ENCODE measurements at regions not wholly inside any gene's neighbourhood (a gene's known extent, or its start where the extent isn't known, plus 50 kb on each side); places are given as distances from the start of the nearest gene placed in this dataset.

GRCh38 chr7:18103436-18104218, 76.0 kb upstream of the PRPS1L1 start:
- dilution Hi-C loops (cut with MboI; ENCODE audit: extremely low pct_ligation_motif_present, low sequenced_read_pairs): no loop called here
- H3K4me2 ChIP-seq (ENCODE audit: insufficient read depth, low read length): no peak overlapping the region
- no peaks in the 10 kb centered on the region for H3K27me3 ChIP-seq (ENCODE audit: control insufficient read depth in 2 of 2, insufficient read depth in 2 of 2, low read length in 2 of 2)
- H3K36me3 ChIP-seq (ENCODE audit: control insufficient read depth in 2 of 2, extremely low read depth in 1 of 2, insufficient read depth in 2 of 2, low read length in 2 of 2): no peaks in the 10 kb centered on the region
- FAIRE-seq (no peak), DNase-seq (ENCODE audit: low read depth, low spot score) (no peak)
- no peaks in the 10 kb centered on the region for H3K9me1 ChIP-seq (replicated peaks; ENCODE audit: control insufficient read depth, extremely low read depth, insufficient read depth, low read length)
- H2AFZ ChIP-seq (ENCODE audit: low read depth, low read length): no peak overlapping the region
- H3K79me2 ChIP-seq (ENCODE audit: control insufficient read depth, insufficient read depth, low read length): no peaks in the 10 kb centered on the region
- ChIA-PET POLR2A (no interaction called here), CTCF (interaction anchor here (1.4 kb wide), 1 partner anchor 123 kb away, joined by 3 read pairs; no protein-coding TSS in a partner anchor)
- TF ChIP-seq EZH2 (IDR thresholded peaks at IDR 0.05; ENCODE audit: borderline replicate concordance, low read depth, low read length, severe bottlenecking) (no peak), CTCF (IDR thresholded peaks at IDR 0.05; ENCODE audit: extremely low read depth in 1 of 2, insufficient read depth in 1 of 2, low read depth in 1 of 2, low read length in 2 of 2) (no peak), MAX (IDR thresholded peaks at IDR 0.05; ENCODE audit: insufficient read depth, insufficient read length) (no peak), FOS (IDR thresholded peaks at IDR 0.05; ENCODE audit: borderline replicate concordance, insufficient read depth, low read length) (no peak), POLR2AphosphoS5 (IDR thresholded peaks at IDR 0.05; ENCODE audit: insufficient read depth, low read depth, low read length) (no peak), JUN (IDR thresholded peaks at IDR 0.05; ENCODE audit: borderline replicate concordance, insufficient read depth, insufficient read length, low read depth) (no peak), GATA2 (IDR thresholded peaks at IDR 0.05; ENCODE audit: insufficient read depth, insufficient read length, low read depth, low read length) (no peak), POLR2A (IDR thresholded peaks at IDR 0.05; ENCODE audit: low read depth, low read length) (no peak), MYC (IDR thresholded peaks at IDR 0.05; ENCODE audit: low read depth, low read length) (no peak)
- no TSS peak for BruUV-seq (replicated peaks)
- intact Hi-C loops (cut with micrococcal nuclease): no loop called here
- H3K4me3 ChIP-seq (replicated peaks in 1 of 3; ENCODE audit: insufficient read depth in 1 of 3, low read depth in 1 of 3, low read length in 3 of 3): no peak overlapping the region
- no peak overlapping the region for H3K27ac ChIP-seq (ENCODE audit: insufficient read depth, low read depth, low read length)
- no peaks in the 10 kb centered on the region for H3K9me3 ChIP-seq (replicated peaks; ENCODE audit: control insufficient read depth, insufficient read depth, low read length)
- H4K20me1 ChIP-seq (replicated peaks; ENCODE audit: control insufficient read depth, extremely low read depth, insufficient read depth, low read length): no peaks in the 10 kb centered on the region
- no peak overlapping the region for H3K9ac ChIP-seq (replicated peaks; ENCODE audit: extremely low read depth, insufficient read depth, low read length)
- H3K4me1 ChIP-seq (ENCODE audit: control insufficient read depth, extremely low read depth, insufficient read depth, low read length): no peaks in the 10 kb centered on the region

Measured in endothelial cell of umbilical vein (primary cell).